ENCODE measurements at regions not wholly inside any gene's neighbourhood (a gene's known extent, or its start where the extent isn't known, plus 50 kb on each side); places are given as distances from the start of the nearest gene placed in this dataset.
"Not testable (repeated sequence)": the region's sequence is repeated elsewhere in the genome, so short reads cannot be mapped to it uniquely, and the experiment has no call there.

GRCh38 chr4:42237010-42237409 lies 84.6 kb upstream of the BEND4 start:
- no peaks in the 10 kb centered on the region for H3K27me3 ChIP-seq
- no peaks in the 10 kb centered on the region for H3K9me3 ChIP-seq
- no peaks in the 10 kb centered on the region for H3K36me3 ChIP-seq
- intact Hi-C loops (cut with DNase I): no loop called here
- no peak overlapping the region for H3K4me3 ChIP-seq (replicated peaks in 1 of 3)
- no peak for DNase-seq
- TF ChIP-seq CTCF (IDR thresholded peaks at IDR 0.05) (no peak), POLR2A (IDR thresholded peaks at IDR 0.05) (no peak)
- no peak overlapping the region for H3K27ac ChIP-seq
- 92 to 99% methylated on average over 5 of the region's 5 CpGs for WGBS, 2 donors
- H3K4me1 ChIP-seq: no peaks in the 10 kb centered on the region

GRCh38 chr4:42237451-42237850 lies 85.0 kb upstream of the BEND4 start:
- intact Hi-C loops (cut with DNase I): no loop called here
- no peaks in the 10 kb centered on the region for H3K27me3 ChIP-seq

GRCh38 chr4:42248972-42249371 lies 96.5 kb upstream of the BEND4 start:
- TF ChIP-seq POLR2A (IDR thresholded peaks at IDR 0.05) (no peak), CTCF (IDR thresholded peaks at IDR 0.05) (no peak)
- Histone ChIP-seq H3K9me3 (no peaks in the 10 kb centered on the region), H3K4me3 (replicated peaks in 1 of 3) (no peak overlapping the region), H3K27ac (no peak overlapping the region), H3K36me3 (no peaks in the 10 kb centered on the region), H3K4me1 (no peaks in the 10 kb centered on the region), H3K27me3 (no peaks in the 10 kb centered on the region)
- intact Hi-C loops (cut with DNase I): no loop called here
- no peak for DNase-seq
- WGBS, 2 donors: 58 to 64% methylated on average over 4 of the region's 4 CpGs

More at GRCh38 chr4:42237451-42237850, 85.0 kb upstream of the BEND4 start:
- H3K4me3 ChIP-seq (replicated peaks in 1 of 3): no peak overlapping the region
- no peaks in the 10 kb centered on the region for H3K4me1 ChIP-seq
- DNase-seq: no peak
- 89 to 91% methylated on average over 6 of the region's 6 CpGs for WGBS, 2 donors
- no peaks in the 10 kb centered on the region for H3K36me3 ChIP-seq
- H3K27ac ChIP-seq: no peak overlapping the region
- no peak for TF ChIP-seq CTCF (IDR thresholded peaks at IDR 0.05)
- no peak for TF ChIP-seq POLR2A (IDR thresholded peaks at IDR 0.05)
- no peaks in the 10 kb centered on the region for H3K9me3 ChIP-seq

GRCh38 chr4:42252315-42252714 lies 99.9 kb upstream of the BEND4 start:
- intact Hi-C loops (cut with DNase I): no loop called here
- WGBS, 2 donors: 87 to 91% methylated on average over 3 of the region's 3 CpGs

GRCh38 chr4:42257645-42258044 lies 105.2 kb upstream of the BEND4 start:
- DNase-seq; intact Hi-C loops (cut with DNase I); H3K27me3 ChIP-seq; H3K36me3 ChIP-seq; H3K4me1 ChIP-seq; H3K9me3 ChIP-seq; H3K4me3 ChIP-seq (replicated peaks in 1 of 3); H3K27ac ChIP-seq: not testable (repeated sequence)
- WGBS, 2 donors: 93 to 97% methylated on average over 6 of the region's 6 CpGs

More at GRCh38 chr4:42252315-42252714, 99.9 kb upstream of the BEND4 start:
- no peak for DNase-seq
- H3K9me3 ChIP-seq: no peaks in the 10 kb centered on the region
- no peaks in the 10 kb centered on the region for H3K4me1 ChIP-seq
- H3K4me3 ChIP-seq (replicated peaks in 1 of 3): no peak overlapping the region
- H3K27ac ChIP-seq: no peak overlapping the region
- TF ChIP-seq CTCF (IDR thresholded peaks at IDR 0.05) (no peak), POLR2A (IDR thresholded peaks at IDR 0.05) (no peak)
- H3K27me3 ChIP-seq: no peaks in the 10 kb centered on the region
- no peaks in the 10 kb centered on the region for H3K36me3 ChIP-seq
